ENCODE measurements at regions not wholly inside any gene's neighbourhood (a gene's known extent, or its start where the extent isn't known, plus 50 kb on each side); places are given as distances from the start of the nearest gene placed in this dataset.

DNA sequence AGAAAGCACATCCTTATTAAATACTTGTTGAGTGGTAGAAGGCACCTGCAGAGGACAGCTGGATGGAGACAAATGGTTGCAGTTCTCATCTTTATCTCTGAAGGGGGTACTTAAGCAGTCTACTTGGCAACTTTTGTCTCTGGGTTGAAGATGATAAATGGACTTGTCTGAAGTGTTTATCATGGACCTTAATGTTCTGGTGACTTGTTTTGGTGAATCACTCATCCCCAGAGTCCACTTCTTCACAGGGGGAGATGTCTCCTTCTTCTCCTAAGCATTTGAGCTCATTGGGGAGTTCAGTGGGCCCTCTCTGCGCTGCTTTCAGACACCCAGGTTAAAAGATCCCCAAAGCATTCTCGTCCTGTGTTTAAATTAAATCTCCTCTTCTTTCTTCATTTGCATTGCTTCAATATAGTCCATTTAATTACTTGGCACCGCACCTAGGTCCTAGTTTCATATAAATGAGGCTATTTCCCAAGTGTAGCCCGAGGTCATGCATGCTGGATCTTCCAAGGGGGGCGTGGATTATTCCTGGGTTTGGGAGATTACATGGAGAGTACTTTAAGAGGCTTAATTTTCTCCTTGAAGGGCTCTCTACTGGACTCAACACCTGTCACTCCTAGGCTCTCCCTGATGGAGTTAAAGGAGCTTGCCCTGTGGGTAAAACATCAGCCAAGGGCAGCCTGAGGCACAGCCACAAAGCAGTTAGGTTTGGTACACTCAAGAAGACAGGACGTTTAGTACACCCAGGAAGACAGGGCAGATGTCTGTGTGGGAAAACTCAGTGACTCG is 239.3 kb upstream of the C2CD4B start:
- Histone ChIP-seq H3K9me3 (peaks cover 0 to 8% (median 2%) of the 10 kb centered on the region in 4 donors), H3K27me3 (no peaks in the 10 kb centered on the region), H3K4me1 (peaks cover 0 to 37% (median 3%) of the 10 kb centered on the region in 4 donors), H3K27ac (peak overlapping the region in 4 of 5 donors; percentile 21 to 72 (median 34)), H3K36me3 (no peaks in the 10 kb centered on the region), H3K4me3 (no peak overlapping the region)
- TF ChIP-seq EP300 (IDR thresholded peaks at IDR 0.05) (no peak), POLR2A (IDR thresholded peaks at IDR 0.05) (no peak), POLR2AphosphoS5 (IDR thresholded peaks at IDR 0.05) (no peak)
- WGBS, 5 donors: 56 to 65% (median 61%) methylated on average over 7 of the region's 7 CpGs
- intact Hi-C loops (cut with DNase I; ENCODE audit: low total_unique reads): no loop called here
- no peak for DNase-seq

DNA sequence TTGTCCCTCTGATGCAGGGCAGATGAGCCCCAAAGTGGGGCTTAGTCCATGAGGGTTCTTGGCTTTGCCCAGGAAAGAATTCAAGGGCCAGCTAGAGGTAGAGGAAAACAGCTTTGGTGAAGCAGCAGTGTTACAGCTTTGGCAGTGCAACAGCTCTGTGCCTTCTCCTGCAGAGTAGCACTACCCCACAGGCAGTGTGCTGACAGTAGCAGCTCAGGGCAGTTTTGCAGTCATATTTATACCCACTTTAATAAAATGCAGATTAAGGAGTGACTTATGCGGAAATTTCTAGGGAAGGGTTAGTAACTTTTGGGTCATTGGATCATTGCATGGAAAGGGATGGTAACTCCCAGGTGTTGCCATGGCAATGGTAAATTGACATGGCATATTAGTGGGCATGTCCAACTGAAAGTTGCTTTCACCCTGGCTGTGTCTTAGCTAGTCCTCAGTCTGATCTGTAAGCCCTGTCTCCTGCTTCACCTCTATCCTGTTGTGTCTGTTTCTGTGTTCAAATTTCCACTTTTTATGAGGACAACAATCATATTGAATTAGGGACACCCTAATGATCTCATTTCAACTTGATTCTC is 241.3 kb upstream of the C2CD4B start:
- no peak overlapping the region for H3K4me3 ChIP-seq
- H3K27me3 ChIP-seq: no peaks in the 10 kb centered on the region
- 91 to 100% (median 96%) methylated on average over 1 of the region's 1 CpG for WGBS, 5 donors
- H3K4me1 ChIP-seq: peaks cover 0 to 37% (median 3%) of the 10 kb centered on the region in 4 donors
- H3K36me3 ChIP-seq: no peaks in the 10 kb centered on the region
- TF ChIP-seq POLR2AphosphoS5 (IDR thresholded peaks at IDR 0.05) (no peak), EP300 (IDR thresholded peaks at IDR 0.05) (no peak), POLR2A (IDR thresholded peaks at IDR 0.05) (no peak)
- TF ChIP-seq, protein P1, sequence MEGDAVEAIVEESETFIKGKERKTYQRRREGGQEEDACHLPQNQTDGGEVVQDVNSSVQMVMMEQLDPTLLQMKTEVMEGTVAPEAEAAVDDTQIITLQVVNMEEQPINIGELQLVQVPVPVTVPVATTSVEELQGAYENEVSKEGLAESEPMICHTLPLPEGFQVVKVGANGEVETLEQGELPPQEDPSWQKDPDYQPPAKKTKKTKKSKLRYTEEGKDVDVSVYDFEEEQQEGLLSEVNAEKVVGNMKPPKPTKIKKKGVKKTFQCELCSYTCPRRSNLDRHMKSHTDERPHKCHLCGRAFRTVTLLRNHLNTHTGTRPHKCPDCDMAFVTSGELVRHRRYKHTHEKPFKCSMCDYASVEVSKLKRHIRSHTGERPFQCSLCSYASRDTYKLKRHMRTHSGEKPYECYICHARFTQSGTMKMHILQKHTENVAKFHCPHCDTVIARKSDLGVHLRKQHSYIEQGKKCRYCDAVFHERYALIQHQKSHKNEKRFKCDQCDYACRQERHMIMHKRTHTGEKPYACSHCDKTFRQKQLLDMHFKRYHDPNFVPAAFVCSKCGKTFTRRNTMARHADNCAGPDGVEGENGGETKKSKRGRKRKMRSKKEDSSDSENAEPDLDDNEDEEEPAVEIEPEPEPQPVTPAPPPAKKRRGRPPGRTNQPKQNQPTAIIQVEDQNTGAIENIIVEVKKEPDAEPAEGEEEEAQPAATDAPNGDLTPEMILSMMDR (IDR thresholded peaks at IDR 0.05): no peak
- no peak overlapping the region for H3K27ac ChIP-seq
- intact Hi-C loops (cut with DNase I; ENCODE audit: low total_unique reads): loop anchor here (5.0 kb wide), 1 partner anchor 241 kb away; no protein-coding TSS in a partner anchor
- no peak for DNase-seq
- H3K9me3 ChIP-seq: no peaks in the 10 kb centered on the region

DNA sequence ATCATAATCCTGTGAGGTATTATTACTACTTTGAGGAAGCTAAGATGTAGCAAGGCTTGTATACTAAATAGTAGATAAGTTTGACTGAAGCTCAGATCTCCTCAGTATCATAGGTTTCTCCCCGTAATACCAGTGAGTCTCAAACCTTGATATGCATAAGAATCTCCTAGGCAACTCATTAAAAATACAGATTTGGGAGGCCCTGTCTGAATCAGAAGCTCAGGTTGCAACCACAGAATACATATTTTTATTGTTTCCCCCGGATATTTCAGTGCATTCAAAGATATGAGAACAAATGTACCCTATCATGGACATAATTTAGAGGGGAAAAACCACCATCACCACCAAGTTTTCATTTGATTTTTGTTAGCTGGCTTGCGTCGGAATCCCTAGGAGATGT is 242.1 kb upstream of the C2CD4B start:
- intact Hi-C loops (cut with DNase I; ENCODE audit: low total_unique reads): loop anchor here (5.0 kb wide), 1 partner anchor 240 kb away; no protein-coding TSS in a partner anchor
- H3K9me3 ChIP-seq: no peaks in the 10 kb centered on the region
- no peaks in the 10 kb centered on the region for H3K36me3 ChIP-seq
- H3K27me3 ChIP-seq: no peaks in the 10 kb centered on the region
- 83 to 90% (median 88%) methylated on average over 4 of the region's 4 CpGs for WGBS, 5 donors
- H3K4me1 ChIP-seq: peaks cover 0 to 41% (median 3%) of the 10 kb centered on the region in 4 donors
- H3K4me3 ChIP-seq: no peak overlapping the region
- no peak overlapping the region for H3K27ac ChIP-seq
- TF ChIP-seq POLR2AphosphoS5 (IDR thresholded peaks at IDR 0.05): no peak
- TF ChIP-seq EP300 (IDR thresholded peaks at IDR 0.05): no peak
- TF ChIP-seq POLR2A (IDR thresholded peaks at IDR 0.05): no peak
- TF ChIP-seq, protein P1 (IDR thresholded peaks at IDR 0.05): no peak
- DNase-seq: no peak

DNA sequence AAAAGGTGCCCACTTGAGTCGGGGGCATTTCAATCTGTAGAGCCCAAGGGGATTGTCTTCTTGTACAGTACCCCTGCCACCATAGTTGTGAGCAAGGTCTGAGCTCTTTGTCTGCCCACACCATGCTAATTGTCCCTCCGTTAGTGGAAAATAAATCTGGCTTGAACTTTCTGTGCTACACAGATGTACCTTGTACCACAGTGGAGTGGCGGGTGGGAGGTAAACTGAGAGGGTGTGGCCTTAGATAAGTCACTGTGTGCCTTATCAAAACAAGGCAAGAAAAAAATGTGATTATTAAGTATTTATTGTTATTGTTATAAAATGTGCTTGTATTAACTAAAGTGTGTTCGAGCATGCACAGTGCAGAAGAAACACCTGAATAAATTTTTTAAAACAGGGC is 242.9 kb upstream of the C2CD4B start:
- 50 to 72% (median 66%) methylated on average over 4 of the region's 4 CpGs for WGBS, 5 donors
- TF ChIP-seq EP300 (IDR thresholded peaks at IDR 0.05): no peak
- no peak for TF ChIP-seq POLR2AphosphoS5 (IDR thresholded peaks at IDR 0.05)
- TF ChIP-seq, protein P1 (IDR thresholded peaks at IDR 0.05): no peak
- no peak for TF ChIP-seq POLR2A (IDR thresholded peaks at IDR 0.05)

More for the DNA sequence above, 242.9 kb upstream of the C2CD4B start:
- Histone ChIP-seq H3K9me3 (no peaks in the 10 kb centered on the region), H3K27me3 (no peaks in the 10 kb centered on the region), H3K27ac (no peak overlapping the region), H3K36me3 (no peaks in the 10 kb centered on the region), H3K4me1 (peaks cover 0 to 42% (median 9%) of the 10 kb centered on the region in 4 donors), H3K4me3 (no peak overlapping the region)
- intact Hi-C loops (cut with DNase I; ENCODE audit: low total_unique reads): loop anchor here (5.0 kb wide), 1 partner anchor 239 kb away; no protein-coding TSS in a partner anchor
- no peak for DNase-seq
